Memory B cell (primary cell): ENCODE measurements at regions not wholly inside any gene's neighbourhood (a gene's known extent, or its start where the extent isn't known, plus 50 kb on each side); places are given as distances from the start of the nearest gene placed in this dataset.
"Not testable (repeated sequence)": the region's sequence is repeated elsewhere in the genome, so short reads cannot be mapped to it uniquely, and the experiment has no call there.

Source experiments
- ATAC-seq: fragments of 150-1000 bp; cut with Tn5 transposase; 2 replicates; pipeline ENCODE4 v1.10.0; 2021; ENCODE audit warnings: low read depth, mild to moderate bottlenecking, moderate library complexity
- DNase-seq, 2 donors: peaks; one replicate each; pipeline ENCODE4 v3.0.0; 2022; ENCODE audit warnings: low spot score in 2 of 2
- H3K27ac Mint-ChIP-seq: one replicate; pipeline ENCODE4 v1.8.0; 2022; ENCODE audit warnings: mild to moderate bottlenecking, moderate library complexity, mixed read lengths
- H3K27me3 Mint-ChIP-seq: one replicate; pipeline ENCODE4 v1.8.0; 2022; ENCODE audit warnings: mixed read lengths
- H3K36me3 Mint-ChIP-seq: one replicate; pipeline ENCODE4 v1.8.0; 2022; ENCODE audit warnings: mild to moderate bottlenecking, mixed read lengths
- H3K4me1 Mint-ChIP-seq: one replicate; pipeline ENCODE4 v1.8.0; 2022; ENCODE audit warnings: mixed read lengths
- H3K4me3 Mint-ChIP-seq: one replicate; pipeline ENCODE4 v1.8.0; 2022; ENCODE audit warnings: mild to moderate bottlenecking, moderate library complexity, mixed read lengths
- H3K9me3 Mint-ChIP-seq: one replicate; pipeline ENCODE4 v1.8.0; 2022; ENCODE audit warnings: mixed read lengths

- H3K9me3 Mint-ChIP-seq, result peaks cover 15% of the 10 kb centered on the region
- H3K27ac Mint-ChIP-seq, H3K4me1 Mint-ChIP-seq, ATAC-seq, H3K36me3 Mint-ChIP-seq, H3K4me3 Mint-ChIP-seq, H3K27me3 Mint-ChIP-seq, DNase-seq: not testable (repeated sequence)
Measured at GRCh38 chr7:156565002-156565401, 75.6 kb upstream of the RNF32 start.

- no peak for ATAC-seq
- peaks cover 4% of the 10 kb centered on the region for H3K36me3 Mint-ChIP-seq
- peaks cover 7% of the 10 kb centered on the region for H3K27me3 Mint-ChIP-seq
- peaks cover 2% of the 10 kb centered on the region for H3K4me1 Mint-ChIP-seq
- H3K4me3 Mint-ChIP-seq, result no peak overlapping the region
- no peak for DNase-seq
- peaks cover 15% of the 10 kb centered on the region for H3K9me3 Mint-ChIP-seq
- H3K27ac Mint-ChIP-seq, result no peak overlapping the region
Measured at GRCh38 chr7:156560696-156561095, 79.9 kb upstream of the RNF32 start.

GRCh38 chr7:156560075-156560474 is 80.5 kb upstream of the RNF32 start:
- Mint-ChIP-seq H3K27me3 (peaks cover 7% of the 10 kb centered on the region), H3K9me3 (peaks cover 13% of the 10 kb centered on the region), H3K4me3 (no peak overlapping the region), H3K27ac (no peak overlapping the region), H3K4me1 (no peaks in the 10 kb centered on the region), H3K36me3 (peaks cover 3% of the 10 kb centered on the region)
- ATAC-seq, result no peak
- DNase-seq, result no peak

- no peaks in the 10 kb centered on the region for H3K36me3 Mint-ChIP-seq
- no peaks in the 10 kb centered on the region for H3K4me1 Mint-ChIP-seq
- peaks cover 5% of the 10 kb centered on the region for H3K9me3 Mint-ChIP-seq
- no peak overlapping the region for H3K27ac Mint-ChIP-seq
- no peak for ATAC-seq
- H3K4me3 Mint-ChIP-seq, result no peak overlapping the region
- peaks cover 7% of the 10 kb centered on the region for H3K27me3 Mint-ChIP-seq
- DNase-seq, result no peak
Measured at GRCh38 chr7:156559001-156559400, 81.6 kb upstream of the RNF32 start.

GRCh38 chr7:156558198-156558597 is 82.4 kb upstream of the RNF32 start:
- H3K27ac Mint-ChIP-seq, result no peak overlapping the region
- ATAC-seq, result no peak
- DNase-seq, result no peak

GRCh38 chr7:156556083-156556482 is 84.5 kb upstream of the RNF32 start:
- no peaks in the 10 kb centered on the region for H3K9me3 Mint-ChIP-seq
- no peaks in the 10 kb centered on the region for H3K4me1 Mint-ChIP-seq
- H3K27ac Mint-ChIP-seq, result no peak overlapping the region
- no peaks in the 10 kb centered on the region for H3K36me3 Mint-ChIP-seq
- no peak overlapping the region for H3K4me3 Mint-ChIP-seq
- H3K27me3 Mint-ChIP-seq, result peaks cover 1% of the 10 kb centered on the region
- DNase-seq (no peak), ATAC-seq (no peak)

More at GRCh38 chr7:156558198-156558597, 82.4 kb upstream of the RNF32 start:
- peaks cover 7% of the 10 kb centered on the region for H3K27me3 Mint-ChIP-seq
- no peaks in the 10 kb centered on the region for H3K4me1 Mint-ChIP-seq
- peaks cover 1% of the 10 kb centered on the region for H3K9me3 Mint-ChIP-seq
- no peaks in the 10 kb centered on the region for H3K36me3 Mint-ChIP-seq
- no peak overlapping the region for H3K4me3 Mint-ChIP-seq

- Mint-ChIP-seq H3K4me3 (no peak overlapping the region), H3K27ac (no peak overlapping the region), H3K9me3 (no peaks in the 10 kb centered on the region), H3K4me1 (no peaks in the 10 kb centered on the region), H3K36me3 (no peaks in the 10 kb centered on the region), H3K27me3 (peaks cover 2% of the 10 kb centered on the region)
- no peak for ATAC-seq
- no peak for DNase-seq
Measured at GRCh38 chr7:156554488-156554887, 86.1 kb upstream of the RNF32 start.

GRCh38 chr7:156549636-156550035 is 90.9 kb upstream of the RNF32 start:
- no peak for DNase-seq
- no peak overlapping the region for H3K4me3 Mint-ChIP-seq
- peaks cover 3% of the 10 kb centered on the region for H3K36me3 Mint-ChIP-seq
- peaks cover 6% of the 10 kb centered on the region for H3K27me3 Mint-ChIP-seq
- H3K27ac Mint-ChIP-seq, result no peak overlapping the region
- no peaks in the 10 kb centered on the region for H3K4me1 Mint-ChIP-seq
- no peak for ATAC-seq
- H3K9me3 Mint-ChIP-seq, result peaks cover 5% of the 10 kb centered on the region

GRCh38 chr7:156547884-156548561 is 92.6 kb upstream of the RNF32 start:
- ATAC-seq (no peak), DNase-seq (no peak)
- no peak overlapping the region for H3K4me3 Mint-ChIP-seq
- no peaks in the 10 kb centered on the region for H3K4me1 Mint-ChIP-seq
- peaks cover 6% of the 10 kb centered on the region for H3K27me3 Mint-ChIP-seq
- H3K36me3 Mint-ChIP-seq, result peaks cover 3% of the 10 kb centered on the region
- H3K27ac Mint-ChIP-seq, result no peak overlapping the region
- H3K9me3 Mint-ChIP-seq, result peaks cover 5% of the 10 kb centered on the region

- Mint-ChIP-seq H3K27me3 (peaks cover 6% of the 10 kb centered on the region), H3K36me3 (peaks cover 5% of the 10 kb centered on the region), H3K27ac (no peak overlapping the region), H3K4me1 (no peaks in the 10 kb centered on the region), H3K4me3 (no peak overlapping the region), H3K9me3 (peaks cover 5% of the 10 kb centered on the region)
- no peak for ATAC-seq
- DNase-seq, result no peak
Measured at GRCh38 chr7:156545979-156546378, 94.6 kb upstream of the RNF32 start.

- no peak for DNase-seq
- Mint-ChIP-seq H3K27me3 (peaks cover 4% of the 10 kb centered on the region), H3K36me3 (peaks cover 5% of the 10 kb centered on the region), H3K27ac (no peak overlapping the region), H3K4me3 (no peak overlapping the region), H3K4me1 (no peaks in the 10 kb centered on the region), H3K9me3 (peaks cover 5% of the 10 kb centered on the region)
- ATAC-seq, result no peak
Measured at GRCh38 chr7:156544919-156545715, 95.5 kb upstream of the RNF32 start.

GRCh38 chr7:156543699-156544598 is 96.6 kb upstream of the RNF32 start:
- Mint-ChIP-seq H3K9me3 (peaks cover 5% of the 10 kb centered on the region), H3K36me3 (peaks cover 5% of the 10 kb centered on the region), H3K4me3 (no peak overlapping the region), H3K27me3 (peaks cover 4% of the 10 kb centered on the region), H3K27ac (no peak overlapping the region), H3K4me1 (no peaks in the 10 kb centered on the region)
- ATAC-seq (no peak), DNase-seq (no peak)

GRCh38 chr7:156540619-156541165 is 99.9 kb upstream of the RNF32 start:
- no peak for DNase-seq
- H3K27ac Mint-ChIP-seq, result no peak overlapping the region
- H3K27me3 Mint-ChIP-seq, result peaks cover 9% of the 10 kb centered on the region
- peaks cover 5% of the 10 kb centered on the region for H3K36me3 Mint-ChIP-seq
- no peak for ATAC-seq
- no peak overlapping the region for H3K4me3 Mint-ChIP-seq
- H3K4me1 Mint-ChIP-seq, result no peaks in the 10 kb centered on the region
- no peaks in the 10 kb centered on the region for H3K9me3 Mint-ChIP-seq

GRCh38 chr7:156539999-156540398 is 100.6 kb upstream of the RNF32 start:
- peaks cover 9% of the 10 kb centered on the region for H3K27me3 Mint-ChIP-seq
- no peak for DNase-seq
- ATAC-seq, result no peak
- H3K36me3 Mint-ChIP-seq, result peaks cover 5% of the 10 kb centered on the region
- no peaks in the 10 kb centered on the region for H3K9me3 Mint-ChIP-seq
- no peak overlapping the region for H3K27ac Mint-ChIP-seq
- H3K4me1 Mint-ChIP-seq, result no peaks in the 10 kb centered on the region
- no peak overlapping the region for H3K4me3 Mint-ChIP-seq
